GM12872 (cell line): ENCODE measurements at regions not wholly inside any gene's neighbourhood (a gene's known extent, or its start where the extent isn't known, plus 50 kb on each side); places are given as distances from the start of the nearest gene placed in this dataset.

Experiments used
- CTCF ChIP-seq: IDR thresholded peaks from 3 replicates; pipeline ENCODE4 v1.5.1; 2011; ENCODE audit warnings: low read depth, mild to moderate bottlenecking, low read length, moderate library complexity; ENCODE audit not compliant: insufficient read depth

DNA sequence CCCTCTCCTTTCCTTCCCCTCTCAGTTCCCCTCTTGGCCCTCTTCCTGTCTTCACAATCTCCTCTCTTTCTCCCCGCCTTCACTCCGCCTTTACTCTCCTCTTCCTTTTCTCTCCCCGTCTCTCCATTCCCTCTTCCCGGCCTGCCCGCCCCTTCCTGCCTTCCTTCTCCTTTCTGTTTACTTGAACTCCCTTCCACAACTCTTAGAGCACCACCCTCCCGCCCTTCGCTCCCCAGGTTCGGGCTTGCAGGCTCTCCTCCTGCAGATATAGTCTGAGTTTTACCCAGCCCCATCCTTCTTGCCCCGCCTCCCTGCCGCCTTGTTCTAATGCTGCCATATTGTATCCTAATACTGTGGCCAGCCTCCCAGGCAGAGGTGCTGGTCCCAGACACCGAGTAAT, 201.5 kb upstream of the N4BP1 start:
- no peak for TF ChIP-seq CTCF

GRCh38 chr16:48810803-48811453, 200.9 kb upstream of the N4BP1 start:
- TF ChIP-seq CTCF: no peak

DNA sequence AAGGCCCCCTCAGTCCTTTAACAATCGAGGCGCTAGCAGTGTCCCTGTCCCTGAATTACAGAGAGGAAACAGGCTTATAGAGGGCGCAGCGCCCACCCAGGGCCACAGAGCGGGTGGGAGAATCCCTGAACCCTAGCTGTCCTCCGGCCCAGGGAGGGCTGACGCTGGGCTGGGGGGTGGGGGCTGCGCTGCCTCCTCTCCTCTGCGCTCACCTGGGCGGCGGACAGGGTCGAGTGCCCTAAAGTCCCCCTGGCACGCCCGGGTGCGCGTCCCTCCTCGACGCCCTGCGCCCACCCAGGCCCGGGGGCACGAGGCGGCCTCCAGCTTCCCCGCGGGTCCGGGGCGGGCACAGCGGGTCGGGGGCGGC, 200.4 kb upstream of the N4BP1 start:
- no peak for TF ChIP-seq CTCF

- TF ChIP-seq CTCF: no peak
Observed at GRCh38 chr16:48790151-48790550, 180.2 kb upstream of the N4BP1 start.

DNA sequence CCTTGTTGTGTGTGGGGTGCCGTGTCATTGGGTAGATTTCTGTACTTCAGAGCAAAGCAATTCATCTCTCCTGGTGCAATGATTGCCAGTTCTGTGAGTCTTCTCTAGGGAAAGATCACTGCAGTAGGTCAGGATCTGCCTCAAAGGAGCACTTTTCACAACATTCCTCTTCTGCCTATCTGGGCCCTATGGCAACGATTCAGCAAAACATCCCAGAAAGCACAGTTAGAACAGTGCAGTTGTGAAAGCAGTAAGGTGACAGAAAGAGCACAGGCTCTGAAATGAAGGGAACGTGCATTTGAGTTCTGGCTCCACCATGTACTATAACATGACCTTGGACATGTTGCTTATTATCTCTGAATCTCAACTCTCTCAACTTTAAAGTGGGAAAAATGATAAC, 178.5 kb upstream of the N4BP1 start:
- no peak for TF ChIP-seq CTCF

DNA sequence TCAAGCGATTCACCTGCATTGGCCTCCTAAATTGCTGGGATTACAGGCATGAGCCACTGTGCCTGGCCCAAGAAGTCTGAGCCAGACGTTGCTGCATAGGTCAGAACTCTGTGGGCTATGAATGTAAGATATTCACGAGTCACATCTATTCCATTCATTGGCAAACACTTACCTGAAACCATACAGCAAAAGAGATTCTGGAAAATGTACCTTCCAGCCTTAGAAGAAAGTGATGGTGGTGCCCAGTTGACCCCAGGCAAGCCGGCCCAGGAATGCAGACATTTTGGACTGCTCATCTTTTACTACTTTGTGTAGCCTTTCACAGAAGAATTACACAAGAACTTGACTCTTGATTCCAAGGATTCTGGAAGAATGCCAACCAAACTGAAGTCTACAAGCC, 135.6 kb upstream of the N4BP1 start:
- TF ChIP-seq CTCF: no peak

DNA sequence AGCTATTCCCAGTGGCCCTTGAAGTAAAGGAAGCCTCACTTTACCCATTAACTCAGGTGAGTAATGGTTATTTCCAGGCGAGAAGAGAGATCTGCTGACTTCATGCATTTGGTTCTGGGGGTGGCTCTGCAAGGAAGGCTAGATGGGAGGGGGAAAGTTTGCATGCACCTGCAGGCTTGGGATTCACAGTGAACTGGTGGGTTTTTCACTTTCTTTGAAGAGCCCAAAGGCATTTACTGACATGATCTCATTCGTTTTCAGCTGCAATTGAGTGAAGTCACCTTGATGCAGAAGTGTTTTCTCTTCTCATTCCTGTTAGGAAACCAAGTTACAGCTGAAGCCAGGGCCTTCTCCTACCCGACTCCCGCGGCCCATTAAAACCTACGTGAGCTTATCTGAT, 131.0 kb upstream of the N4BP1 start:
- no peak for TF ChIP-seq CTCF
